ENCODE measurements at regions not wholly inside any gene's neighbourhood (a gene's known extent, or its start where the extent isn't known, plus 50 kb on each side); places are given as distances from the start of the nearest gene placed in this dataset.

- ATAC-seq = no peak
- H3K36me3 ChIP-seq = no peaks in the 10 kb centered on the region
Measured at GRCh38 chrX:121114691-121115090, 67.3 kb downstream of the GLUD2 start.

GRCh38 chrX:121120690-121121605 lies 73.5 kb downstream of the GLUD2 start:
- Histone ChIP-seq H3K27me3 (no peaks in the 10 kb centered on the region), H3K27ac (no peak overlapping the region), H3K4me3 (no peak overlapping the region), H3K4me1 (no peaks in the 10 kb centered on the region), H3K36me3 (no peaks in the 10 kb centered on the region), H3K9me3 (no peaks in the 10 kb centered on the region)
- TF ChIP-seq POLR2A (IDR thresholded peaks at IDR 0.05) (no peak), CTCF (IDR thresholded peaks at IDR 0.05) (no peak)
- WGBS (ENCODE audit: insufficient coverage, low coverage, low lambda C conversion rate, missing lambda C conversion rate) = 60% methylated on average over 4 of the region's 4 CpGs
- ATAC-seq (no peak), DNase-seq (no peak)
- intact Hi-C loops (cut with DNase I) = no loop called here

More at GRCh38 chrX:121114691-121115090, 67.3 kb downstream of the GLUD2 start:
- Histone ChIP-seq H3K27ac (no peak overlapping the region), H3K4me1 (no peaks in the 10 kb centered on the region), H3K27me3 (no peaks in the 10 kb centered on the region), H3K9me3 (no peaks in the 10 kb centered on the region), H3K4me3 (no peak overlapping the region)
- TF ChIP-seq POLR2A (IDR thresholded peaks at IDR 0.05) (no peak), CTCF (IDR thresholded peaks at IDR 0.05) (no peak)
- intact Hi-C loops (cut with DNase I) = no loop called here
- WGBS (ENCODE audit: insufficient coverage, low coverage, low lambda C conversion rate, missing lambda C conversion rate) = 33% methylated on average over 1 of the region's 1 CpG
- no peak for DNase-seq

GRCh38 chrX:121122332-121122731 lies 74.9 kb downstream of the GLUD2 start:
- no peaks in the 10 kb centered on the region for H3K9me3 ChIP-seq
- H3K36me3 ChIP-seq = no peaks in the 10 kb centered on the region
- DNase-seq (no peak), ATAC-seq (no peak)
- no peak overlapping the region for H3K27ac ChIP-seq
- no peaks in the 10 kb centered on the region for H3K27me3 ChIP-seq
- H3K4me3 ChIP-seq = no peak overlapping the region
- no peaks in the 10 kb centered on the region for H3K4me1 ChIP-seq
- intact Hi-C loops (cut with DNase I) = no loop called here
- TF ChIP-seq POLR2A (IDR thresholded peaks at IDR 0.05) = no peak
- TF ChIP-seq CTCF (IDR thresholded peaks at IDR 0.05) = no peak
- WGBS (ENCODE audit: insufficient coverage, low coverage, low lambda C conversion rate, missing lambda C conversion rate) = 79% methylated on average over 3 of the region's 3 CpGs

DNA sequence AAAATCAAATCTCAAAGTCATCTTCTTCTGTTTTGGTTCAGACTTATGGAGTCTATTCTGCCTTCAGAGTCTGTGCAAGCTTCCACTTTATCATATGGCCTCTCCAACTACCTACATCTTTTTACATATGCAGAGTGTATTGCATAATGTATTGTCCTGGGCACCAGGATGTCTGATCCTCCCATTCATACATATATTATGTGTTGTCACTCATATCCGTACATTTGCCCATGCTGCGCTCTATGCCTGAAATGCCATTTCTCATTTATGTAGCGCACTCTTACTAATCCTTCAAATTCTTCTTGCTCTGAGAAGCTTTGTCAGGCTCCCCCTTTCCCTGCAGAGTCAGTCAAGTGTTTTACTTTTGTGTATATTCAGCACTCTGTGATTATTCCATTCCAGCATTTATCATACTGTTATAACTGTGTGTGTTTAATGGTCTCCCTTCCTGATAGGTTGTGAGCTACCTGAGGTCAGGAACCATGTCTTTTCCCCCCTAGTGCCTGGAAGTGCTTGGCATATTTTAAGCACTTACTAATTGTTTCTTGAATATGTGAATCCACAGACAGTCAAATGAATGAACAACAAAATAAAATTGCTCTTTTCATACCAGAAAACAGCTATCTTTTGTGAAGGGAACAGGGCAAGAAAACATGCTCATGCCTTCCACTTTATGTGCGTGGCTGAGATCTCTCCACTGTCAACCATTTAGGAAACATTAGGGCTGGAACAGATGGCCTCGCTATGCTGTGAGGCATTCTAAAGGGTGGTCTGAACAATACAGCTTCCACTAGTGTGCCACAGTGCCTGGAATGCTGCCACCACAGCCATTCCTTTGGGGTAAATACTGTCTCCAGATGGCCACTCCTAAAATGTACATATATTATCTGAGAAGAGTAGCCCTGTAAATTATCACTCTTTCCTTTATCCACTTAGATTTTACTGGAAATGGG lies 81.8 kb downstream of the GLUD2 start:
- TF ChIP-seq CTCF (IDR thresholded peaks at IDR 0.05) = no peak
- TF ChIP-seq POLR2A (IDR thresholded peaks at IDR 0.05) = no peak
- Histone ChIP-seq H3K4me1 (no peaks in the 10 kb centered on the region), H3K27ac (no peak overlapping the region), H3K36me3 (no peaks in the 10 kb centered on the region), H3K9me3 (no peaks in the 10 kb centered on the region), H3K27me3 (no peaks in the 10 kb centered on the region), H3K4me3 (no peak overlapping the region)
- intact Hi-C loops (cut with DNase I) = no loop called here
- WGBS (ENCODE audit: insufficient coverage, low coverage, low lambda C conversion rate, missing lambda C conversion rate) = 69% methylated on average over 5 of the region's 5 CpGs
- DNase-seq (no peak), ATAC-seq (no peak)
